Retinal pigment epithelial cell (primary cell): ENCODE measurements at regions not wholly inside any gene's neighbourhood (a gene's known extent, or its start where the extent isn't known, plus 50 kb on each side); places are given as distances from the start of the nearest gene placed in this dataset.
"Not testable (repeated sequence)": the region's sequence is repeated elsewhere in the genome, so short reads cannot be mapped to it uniquely, and the experiment has no call there.

Experiments used
- DNase-seq: peaks from one replicate; pipeline ENCODE4 v3.0.0-alpha.2; 2010; ENCODE audit warnings: low read depth
- H3K4me3 ChIP-seq: 2 replicates; pipeline ENCODE4 v1.5.1; 2011; ENCODE audit warnings: mild to moderate bottlenecking, low read length, control low read depth, moderate library complexity
- CTCF ChIP-seq: conservative IDR thresholded peaks from 2 replicates; pipeline ENCODE4 v1.5.1; 2011; ENCODE audit warnings: low read depth, low read length, control low read depth, inconsistent platforms

- DNase-seq: no peak
- H3K4me3 ChIP-seq: no peak overlapping the region
- TF ChIP-seq CTCF: no peak
These were observed 823.0 kb upstream of the ADGRB3 start for GRCh38 chr6:67812125-67812524.

GRCh38 chr6:67811239-67812037 lies 823.6 kb upstream of the ADGRB3 start:
- TF ChIP-seq CTCF: no peak

GRCh38 chr6:67804808-67805207 lies 830.3 kb upstream of the ADGRB3 start:
- DNase-seq, H3K4me3 ChIP-seq: not testable (repeated sequence)

More at GRCh38 chr6:67811239-67812037, 823.6 kb upstream of the ADGRB3 start:
- DNase-seq: no peak
- no peak overlapping the region for H3K4me3 ChIP-seq

GRCh38 chr6:67802771-67803170 lies 832.3 kb upstream of the ADGRB3 start:
- no peak for TF ChIP-seq CTCF
- DNase-seq: no peak
- H3K4me3 ChIP-seq: no peak overlapping the region

GRCh38 chr6:67792996-67793395 lies 842.1 kb upstream of the ADGRB3 start:
- no peak for DNase-seq
- no peak for TF ChIP-seq CTCF

GRCh38 chr6:67790569-67790968 lies 844.5 kb upstream of the ADGRB3 start:
- no peak overlapping the region for H3K4me3 ChIP-seq
- TF ChIP-seq CTCF: no peak

More at GRCh38 chr6:67792996-67793395, 842.1 kb upstream of the ADGRB3 start:
- no peak overlapping the region for H3K4me3 ChIP-seq

GRCh38 chr6:67787119-67787518 lies 848.0 kb upstream of the ADGRB3 start:
- DNase-seq, H3K4me3 ChIP-seq: not testable (repeated sequence)

More at GRCh38 chr6:67790569-67790968, 844.5 kb upstream of the ADGRB3 start:
- no peak for DNase-seq

- TF ChIP-seq CTCF: no peak
- H3K4me3 ChIP-seq: no peak overlapping the region
- DNase-seq: no peak
These were observed 855.2 kb upstream of the ADGRB3 start for GRCh38 chr6:67779876-67780275.
